Stimulated activated CD8-positive, alpha-beta memory T cell treated with anti-CD3 and anti-CD28 coated beads, Interleukin-4, amount 100 ng/mL, for 1 hour (primary cell): ENCODE measurements at regions not wholly inside any gene's neighbourhood (a gene's known extent, or its start where the extent isn't known, plus 50 kb on each side); places are given as distances from the start of the nearest gene placed in this dataset.
"Not testable (repeated sequence)": the region's sequence is repeated elsewhere in the genome, so short reads cannot be mapped to it uniquely, and the experiment has no call there.

Source experiments
- DNase-seq, 2 donors: peaks; one replicate each; pipeline ENCODE4 v3.0.0-alpha.2; 2020; ENCODE audit warnings: low read depth in 2 of 2, low spot score in 1 of 2

DNA sequence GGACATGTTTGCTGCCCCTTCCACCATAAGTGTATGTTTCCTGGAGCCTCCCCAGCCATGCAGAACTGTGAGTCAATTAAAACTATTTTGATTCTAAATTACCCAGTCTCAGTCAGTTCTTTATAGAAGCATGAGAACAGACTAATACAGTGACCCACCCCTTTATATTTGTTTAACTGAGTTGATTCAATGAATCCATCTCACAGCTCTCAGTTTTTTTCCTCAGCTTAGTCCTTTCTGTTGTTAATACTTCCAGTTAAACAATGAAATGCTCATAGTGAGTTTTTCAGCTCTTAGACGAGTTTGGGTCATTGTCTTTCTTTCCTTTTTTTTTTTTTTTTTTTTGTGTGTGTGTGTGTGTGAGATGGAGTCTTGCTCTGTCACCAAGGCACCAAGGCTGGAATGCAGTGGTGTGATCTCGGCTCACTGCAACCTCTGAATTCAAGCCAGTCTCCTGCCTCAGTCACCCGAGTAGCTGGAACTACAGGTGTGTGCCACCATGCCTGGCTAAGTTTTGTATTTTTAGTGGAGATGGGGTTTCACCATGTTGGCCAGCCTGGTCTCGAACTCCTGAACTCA is 627.4 kb downstream of the SPATA31A7 start:
- not testable (repeated sequence) for DNase-seq

DNA sequence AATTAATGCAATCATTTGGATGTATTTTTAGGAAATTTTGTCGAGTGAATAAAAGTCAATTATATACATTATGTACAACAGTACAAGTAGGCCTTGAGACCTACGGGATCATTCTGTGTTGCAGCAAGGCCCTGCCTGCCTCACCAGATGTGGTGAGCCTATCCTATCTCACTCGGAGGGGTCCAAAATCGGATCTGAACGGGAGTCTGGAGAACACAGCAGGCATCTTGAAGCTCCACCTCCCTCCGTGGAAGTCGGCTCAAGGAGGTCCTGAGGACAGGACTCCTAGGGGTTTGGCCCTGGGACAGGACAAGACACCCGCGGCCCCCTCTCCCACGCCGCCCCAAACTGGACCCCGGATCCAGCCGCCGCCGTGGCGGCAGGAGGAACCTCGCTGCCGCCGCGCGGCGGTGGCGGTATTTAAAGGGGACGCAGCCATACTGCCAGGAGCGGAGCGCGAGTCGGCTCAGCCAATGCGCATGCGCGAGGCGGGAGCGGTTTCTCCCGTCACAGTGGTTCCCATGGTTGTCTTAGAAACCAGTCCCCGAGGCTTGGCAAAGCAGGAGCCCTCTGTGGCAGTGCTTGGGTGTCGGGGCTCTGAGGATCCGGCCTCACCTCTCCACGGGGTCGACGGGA is 663.9 kb downstream of the SPATA31A7 start:
- peak; percentile 62 to 79 for DNase-seq

DNA sequence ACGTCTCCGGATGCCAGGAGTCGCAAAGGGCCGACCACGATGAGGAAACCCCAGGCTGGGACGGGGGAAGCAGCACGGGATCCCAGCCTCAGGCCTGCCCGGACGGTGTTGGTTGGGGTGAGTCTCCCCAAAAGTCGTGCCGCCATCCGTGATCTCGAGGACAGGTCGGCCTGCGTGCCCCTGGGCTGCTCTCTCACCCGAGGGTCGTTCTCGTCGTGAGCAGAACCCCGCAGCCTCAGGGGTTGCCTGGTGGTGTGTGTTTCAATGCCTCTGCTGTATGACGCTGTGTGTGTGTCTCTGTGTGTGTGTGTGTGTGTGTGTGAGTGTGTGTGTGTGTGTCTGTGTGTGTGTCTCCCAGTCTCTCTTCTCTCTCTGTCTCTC is 664.4 kb downstream of the SPATA31A7 start:
- DNase-seq = not testable (repeated sequence)

DNA sequence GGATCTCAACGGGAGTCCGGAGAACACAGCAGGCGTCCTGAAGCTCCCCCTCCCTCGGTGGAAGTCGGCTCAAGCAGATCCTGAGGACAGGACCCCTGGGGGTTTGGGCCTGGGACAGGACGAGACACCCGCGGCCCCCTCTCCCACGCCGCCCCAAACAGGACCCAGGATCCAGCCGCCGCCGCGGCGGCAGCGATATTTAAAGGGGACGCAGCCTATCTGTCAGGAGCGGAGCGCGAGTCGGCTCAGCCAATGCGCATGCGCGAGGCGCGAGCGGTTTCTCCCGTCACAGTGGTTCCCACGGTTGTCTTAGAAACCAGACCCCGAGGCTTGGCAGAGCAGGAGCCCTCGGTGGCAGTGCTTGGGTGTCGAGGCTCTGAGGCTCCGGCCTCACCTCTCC is 666.4 kb downstream of the SPATA31A7 start:
- DNase-seq = not testable (repeated sequence)

DNA sequence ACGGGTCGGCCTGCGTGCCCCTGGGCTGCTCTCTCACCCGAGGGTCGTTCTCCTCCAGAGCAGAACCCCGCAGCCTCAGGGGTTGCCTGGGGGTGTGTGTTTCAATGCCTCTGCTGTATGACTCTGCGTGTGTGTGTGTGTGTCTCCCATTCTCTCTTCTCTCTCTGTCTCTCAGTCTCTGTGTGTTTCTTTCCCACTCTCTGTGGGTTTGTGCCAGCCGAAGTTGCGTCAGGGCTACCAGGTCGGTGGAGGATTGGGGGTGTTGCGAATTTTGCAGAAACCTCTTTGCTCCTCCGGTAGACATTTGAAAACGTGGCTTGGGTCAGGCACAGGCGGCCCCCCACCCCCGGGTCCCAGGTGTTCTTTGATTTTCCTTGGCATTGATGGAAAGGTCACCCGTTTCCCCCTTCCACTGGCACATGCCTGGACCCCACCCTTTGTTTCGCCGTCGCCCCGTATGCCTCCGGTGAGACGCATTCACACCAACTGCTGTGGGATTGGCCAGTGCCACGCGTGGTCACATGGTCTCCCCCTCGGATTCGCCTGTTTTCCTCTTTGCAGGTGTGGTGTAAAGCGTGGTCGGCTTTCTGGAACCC is 667.1 kb downstream of the SPATA31A7 start:
- DNase-seq = not testable (repeated sequence)

DNA sequence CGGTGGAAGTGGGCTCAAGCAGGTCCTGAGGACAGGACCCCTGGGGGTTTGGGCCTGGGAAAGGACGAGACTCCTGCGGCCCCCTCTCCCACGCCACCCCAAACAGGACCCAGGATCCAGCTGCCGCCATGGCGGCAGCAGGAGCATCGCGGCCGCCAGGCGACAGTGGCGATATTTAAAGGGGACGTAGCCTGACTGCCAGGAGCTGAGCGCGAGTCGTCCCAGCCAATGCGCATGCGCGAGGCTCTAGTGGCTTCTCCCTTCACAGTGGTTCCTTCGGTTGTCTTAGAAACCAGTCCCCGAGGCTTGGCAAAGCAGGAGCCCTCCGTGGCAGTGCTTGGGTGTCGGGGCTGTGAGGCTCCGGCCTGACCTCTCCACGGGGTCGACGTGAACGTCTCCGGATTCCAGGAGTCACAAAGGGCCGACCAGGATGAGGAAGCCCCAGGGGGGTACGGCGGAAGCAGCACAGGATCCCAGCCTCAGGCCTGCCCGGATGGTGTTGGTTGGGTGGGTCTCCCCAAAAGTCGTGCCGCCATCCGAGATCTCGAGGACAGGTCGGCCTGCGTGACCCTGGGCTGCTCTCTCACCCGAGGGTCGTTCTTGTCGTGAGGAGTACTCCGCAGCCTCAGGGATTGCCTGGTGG is 668.0 kb downstream of the SPATA31A7 start:
- DNase-seq = not testable (repeated sequence)

DNA sequence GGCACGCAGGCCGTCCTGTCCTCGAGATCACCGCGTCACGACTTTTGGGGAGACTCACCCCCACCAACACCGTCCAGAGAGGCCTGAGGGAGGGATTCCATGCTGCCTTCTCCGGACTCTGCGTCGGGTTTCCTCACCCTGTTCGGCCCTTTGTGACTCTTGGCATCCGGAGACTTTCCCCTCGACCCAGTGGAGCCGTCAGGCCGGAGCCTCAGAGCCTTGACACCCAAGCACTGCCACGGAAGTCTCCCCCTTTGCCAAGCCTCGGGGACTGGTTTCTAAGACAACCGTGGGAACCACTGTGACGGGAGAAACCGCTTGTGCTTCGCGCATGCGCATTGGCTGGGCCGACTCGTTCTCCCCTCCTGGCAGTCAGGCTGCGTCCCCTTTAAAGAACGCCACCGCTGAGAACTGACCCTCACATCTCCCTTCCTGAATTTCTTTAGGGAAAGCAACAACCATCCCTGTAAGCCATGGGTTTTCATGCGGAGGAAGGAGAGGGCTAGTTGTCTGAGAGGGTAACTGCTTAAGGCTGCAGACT is 672.7 kb downstream of the SPATA31A7 start:
- peak; percentile 52 to 54 for DNase-seq

DNA sequence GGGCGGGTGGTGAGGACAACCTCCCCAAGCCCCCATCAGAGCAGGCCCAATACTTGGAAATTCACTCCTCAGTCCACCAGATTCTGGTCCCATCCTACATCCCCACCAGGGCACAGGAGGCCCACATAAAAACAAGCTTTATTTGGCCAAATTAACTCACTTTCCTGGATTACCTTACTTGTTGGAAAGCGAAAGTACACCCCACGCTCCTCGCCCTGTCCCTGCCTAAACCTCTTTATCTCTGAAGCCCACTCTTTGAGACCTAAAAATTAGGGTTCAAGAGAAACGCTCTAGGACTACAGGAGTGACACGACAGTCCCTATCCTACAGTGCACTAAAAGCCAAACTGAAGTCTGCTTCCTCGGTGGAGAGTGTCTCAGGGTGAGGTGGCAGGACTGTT is 674.6 kb downstream of the SPATA31A7 start:
- DNase-seq = not testable (repeated sequence)

DNA sequence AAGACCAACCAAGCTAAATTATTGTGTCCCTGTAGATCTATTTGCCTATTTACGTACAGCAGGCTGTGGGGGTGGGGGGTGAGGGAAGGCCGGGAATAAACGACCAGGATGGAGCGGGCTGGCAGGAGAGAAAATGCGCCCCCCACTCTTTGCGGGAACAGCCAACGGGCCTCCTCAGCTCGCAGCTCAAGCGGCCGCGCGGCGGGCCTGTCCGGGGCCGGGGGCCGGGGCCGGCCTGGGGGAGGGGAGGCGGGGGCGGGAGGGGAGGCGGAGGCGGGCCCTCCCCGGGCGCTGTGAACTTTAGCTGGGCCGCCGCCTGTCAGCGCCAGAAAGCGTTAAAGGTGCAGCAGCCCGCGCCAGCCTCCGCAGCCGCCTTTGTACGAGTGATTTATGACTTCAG is 679.1 kb downstream of the SPATA31A7 start:
- DNase-seq = not testable (repeated sequence)

DNA sequence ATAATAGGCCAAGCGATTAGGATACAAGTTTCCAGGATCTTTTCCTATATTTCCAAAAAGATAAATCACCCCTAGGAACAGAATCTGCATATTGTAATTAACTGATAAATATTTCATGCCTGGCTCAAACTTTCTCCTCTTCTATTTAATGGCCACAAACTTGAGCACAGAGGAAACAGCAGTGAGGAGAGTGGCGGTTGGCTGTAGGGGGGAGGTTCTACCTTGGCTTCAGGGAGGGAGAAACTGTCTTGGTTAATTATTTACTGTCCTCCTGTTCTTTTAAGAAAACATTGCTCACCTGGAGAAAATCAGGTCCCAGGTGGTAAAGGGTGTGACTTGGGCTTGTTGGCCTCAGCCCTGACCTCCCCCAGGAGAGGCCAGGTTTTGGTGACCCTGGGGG is 682.5 kb downstream of the SPATA31A7 start:
- not testable (repeated sequence) for DNase-seq
